Endothelial cell of umbilical vein (primary cell): ENCODE measurements at regions not wholly inside any gene's neighbourhood (a gene's known extent, or its start where the extent isn't known, plus 50 kb on each side); places are given as distances from the start of the nearest gene placed in this dataset.

Experiments used
- BruUV-seq: library from RNA; stranded (reverse); fragments of 400-500 nt; replicated peaks from 2 replicates; lab custom pipeline; 2021; lab: Mats Ljungman, UMichigan
- CTCF ChIA-PET: fragments of 300-600, 350-600 bp; sonication (Branson Sonifier 250); formaldehyde crosslinking; loops from one replicate; lab custom pipeline; 2021; ENCODE audit warnings: antibody characterized with exemption, inconsistent platforms; lab: Charles Lee
- POLR2A ChIA-PET: fragments of 300-600, 350-600 bp; sonication (Branson Sonifier 250); formaldehyde crosslinking; loops from one replicate; lab custom pipeline; 2021; ENCODE audit warnings: antibody characterized with exemption, inconsistent platforms; lab: Charles Lee
- DNase-seq: peaks from one replicate; pipeline ENCODE4 v3.0.0-alpha.2; 2011; ENCODE audit warnings: low read depth, low spot score
- FAIRE-seq: peaks from 2 replicates; lab custom pipeline; 2011; peaks lifted over from hg19 to GRCh38; lab: Jason Lieb, UNC
- H2AFZ ChIP-seq: 2 replicates; pipeline ENCODE4 v1.6.0; 2012; ENCODE audit warnings: low read depth, low read length, control low read depth, inconsistent platforms
- H3K27ac ChIP-seq: 2 replicates; pipeline ENCODE4 v1.5.1; 2011; ENCODE audit warnings: low read depth, mild to moderate bottlenecking, control low read depth, low read length, moderate library complexity; ENCODE audit not compliant: insufficient read depth
- H3K27me3 ChIP-seq, 2 experiments: 2 replicates each; pipeline versions ENCODE4 v1.6.0 to v1.6.1; 2011; ENCODE audit warnings: low read length in 2 of 2, mixed read lengths in 1 of 2; ENCODE audit not compliant: control insufficient read depth in 2 of 2, insufficient read depth in 2 of 2
- H3K36me3 ChIP-seq, 2 experiments: 2 replicates in 1 of 2; 3 replicates in 1 of 2; pipeline ENCODE4 v1.5.1; 2011; ENCODE audit warnings: low read length in 2 of 2, mild to moderate bottlenecking in 1 of 2, moderate library complexity in 1 of 2; ENCODE audit not compliant: control insufficient read depth in 2 of 2, insufficient read depth in 2 of 2; ENCODE audit errors: extremely low read depth in 1 of 2
- H3K4me1 ChIP-seq: 3 replicates; pipeline ENCODE4 v1.5.1; 2011; ENCODE audit warnings: mild to moderate bottlenecking, low read length; ENCODE audit not compliant: control insufficient read depth, insufficient read depth; ENCODE audit errors: extremely low read depth
- H3K4me2 ChIP-seq: 2 replicates; pipeline ENCODE4 v1.6.1; 2011; ENCODE audit warnings: low read length, control low read depth, mixed read lengths; ENCODE audit not compliant: insufficient read depth
- H3K4me3 ChIP-seq, 3 experiments: fragments of 200-600 bp in 1 of 3; sonication (generic), shearing (Covaris generic) in 1 of 3; replicated peaks in 1 of 3; 2 replicates each; pipeline ENCODE4 v1.5.1; 2011 to 2016; ENCODE audit warnings: control low read depth in 3 of 3, low read length in 3 of 3, mild to moderate bottlenecking in 2 of 3, inconsistent platforms in 1 of 3, low read depth in 1 of 3, moderate library complexity in 1 of 3; ENCODE audit not compliant: insufficient read depth in 1 of 3
- H3K79me2 ChIP-seq: 2 replicates; pipeline ENCODE4 v1.6.0; 2012; ENCODE audit warnings: low read length, inconsistent platforms; ENCODE audit not compliant: control insufficient read depth, insufficient read depth
- H3K9ac ChIP-seq: replicated peaks from 2 replicates; pipeline ENCODE3; 2011; ENCODE audit warnings: low read length, control low read depth; ENCODE audit not compliant: insufficient read depth; ENCODE audit errors: extremely low read depth
- H3K9me1 ChIP-seq: replicated peaks from 3 replicates; pipeline ENCODE4 v1.6.0; 2011; ENCODE audit warnings: mild to moderate bottlenecking, low read length; ENCODE audit not compliant: control insufficient read depth, insufficient read depth; ENCODE audit errors: extremely low read depth
- H3K9me3 ChIP-seq: replicated peaks from 2 replicates; pipeline ENCODE4 v1.5.1; 2012; ENCODE audit warnings: low read length, inconsistent platforms; ENCODE audit not compliant: control insufficient read depth, insufficient read depth
- H4K20me1 ChIP-seq: replicated peaks from 2 replicates; pipeline ENCODE3; 2011; ENCODE audit warnings: mild to moderate bottlenecking, low read length; ENCODE audit not compliant: control insufficient read depth, insufficient read depth; ENCODE audit errors: extremely low read depth
- CTCF ChIP-seq, 2 donors: IDR thresholded peaks; 1 replicate in 1 of 2; 2 replicates in 1 of 2; pipeline ENCODE4 v1.5.1; 2011; ENCODE audit warnings: low read length in 2 of 2, mild to moderate bottlenecking in 2 of 2, moderate library complexity in 2 of 2, control low read depth in 1 of 2, inconsistent platforms in 1 of 2, low read depth in 1 of 2; ENCODE audit not compliant: insufficient read depth in 1 of 2; ENCODE audit errors: extremely low read depth in 1 of 2
- EZH2 ChIP-seq: IDR thresholded peaks from 2 replicates; pipeline ENCODE4 v1.6.1; 2012; ENCODE audit warnings: borderline replicate concordance, low read depth, mild to moderate bottlenecking, moderate library complexity, low read length, inconsistent platforms; ENCODE audit not compliant: severe bottlenecking
- FOS ChIP-seq: IDR thresholded peaks from 2 replicates; pipeline ENCODE4 v1.6.1; 2011; ENCODE audit warnings: mild to moderate bottlenecking, low read length, moderate library complexity, borderline replicate concordance; ENCODE audit not compliant: insufficient read depth
- GATA2 ChIP-seq: IDR thresholded peaks from 2 replicates; pipeline ENCODE4 v1.7.0; 2011; ENCODE audit warnings: low read depth, mild to moderate bottlenecking, moderate library complexity, mixed read lengths, low read length; ENCODE audit not compliant: insufficient read length, insufficient read depth
- JUN ChIP-seq: IDR thresholded peaks from 2 replicates; pipeline ENCODE4 v1.6.1; 2011; ENCODE audit warnings: borderline replicate concordance, low read depth; ENCODE audit not compliant: insufficient read length, insufficient read depth
- MAX ChIP-seq: IDR thresholded peaks from 2 replicates; pipeline ENCODE4 v1.6.1; 2011; ENCODE audit not compliant: insufficient read depth, insufficient read length
- MYC ChIP-seq: IDR thresholded peaks from one replicate; pipeline ENCODE4 v1.6.1; 2011; ENCODE audit warnings: mild to moderate bottlenecking, low read depth, low read length
- POLR2A ChIP-seq: IDR thresholded peaks from 2 replicates; pipeline ENCODE4 v1.6.1; 2012; ENCODE audit warnings: low read depth, mild to moderate bottlenecking, control low read depth, low read length
- POLR2AphosphoS5 ChIP-seq: IDR thresholded peaks from 2 replicates; pipeline ENCODE4 v1.6.1; 2012; ENCODE audit warnings: low read depth, mild to moderate bottlenecking, control low read depth, low read length, moderate library complexity; ENCODE audit not compliant: insufficient read depth
- dilution Hi-C: fragments of 300-500 bp; cut with MboI; formaldehyde crosslinking; loops from one replicate; pipeline ENCODE4 v1.15.0; 2019; ENCODE audit warnings: low sequenced_read_pairs; ENCODE audit not compliant: extremely low pct_ligation_motif_present
- intact Hi-C: fragments of 100-400 bp; cut with micrococcal nuclease; formaldehyde crosslinking; loops from one replicate; pipeline ENCODE4 v1.10.0; 2022

GRCh38 chr4:10225096-10225495, 108.5 kb upstream of the WDR1 start:
- H3K27me3 ChIP-seq = no peaks in the 10 kb centered on the region
- ChIA-PET CTCF (interaction anchor here (0.9 to 1.1 kb wide), 2 partner anchors 9 to 21 kb away, joined by 3 read pairs; no protein-coding TSS in a partner anchor), POLR2A (no interaction called here)
- H3K4me1 ChIP-seq = no peaks in the 10 kb centered on the region
- H4K20me1 ChIP-seq = no peaks in the 10 kb centered on the region
- no peaks in the 10 kb centered on the region for H3K9me3 ChIP-seq
- no peak overlapping the region for H3K4me3 ChIP-seq
- DNase-seq (no peak), FAIRE-seq (no peak)
- BruUV-seq = no TSS peak
- no peak overlapping the region for H3K27ac ChIP-seq
- H2AFZ ChIP-seq = no peak overlapping the region
- H3K36me3 ChIP-seq = no peaks in the 10 kb centered on the region
- H3K9ac ChIP-seq = no peak overlapping the region
- dilution Hi-C loops (no loop called here), intact Hi-C loops (no loop called here)
- H3K4me2 ChIP-seq = no peak overlapping the region
- TF ChIP-seq FOS (no peak), POLR2AphosphoS5 (no peak), CTCF (IDR thresholded peaks at IDR 0.05; ENCODE audit: extremely low read depth in 1 of 2, insufficient read depth in 1 of 2, low read depth in 1 of 2, low read length in 2 of 2) (no peak), JUN (no peak), MAX (no peak), EZH2 (no peak), POLR2A (no peak), MYC (no peak), GATA2 (no peak)
- H3K9me1 ChIP-seq = no peaks in the 10 kb centered on the region
- H3K79me2 ChIP-seq = no peaks in the 10 kb centered on the region
